ENCODE measurements at regions not wholly inside any gene's neighbourhood (a gene's known extent, or its start where the extent isn't known, plus 50 kb on each side); places are given as distances from the start of the nearest gene placed in this dataset.

- Mint-ChIP-seq H3K9me3 (no peaks in the 10 kb centered on the region), H3K27ac (no peak overlapping the region), H3K36me3 (ENCODE audit: low read depth) (no peaks in the 10 kb centered on the region), H3K4me1 (ENCODE audit: low read depth) (no peaks in the 10 kb centered on the region), H3K4me3 (ENCODE audit: low read depth) (no peak overlapping the region), H3K27me3 (ENCODE audit: low read depth) (no peaks in the 10 kb centered on the region)
- DNase-seq (ENCODE audit: low spot score) = no peak
- intact Hi-C loops (cut with micrococcal nuclease) = no loop called here
These were observed 360.1 kb upstream of the TBX3 start for GRCh38 chr12:115044073-115044472.

GRCh38 chr12:115043079-115043478, 359.1 kb upstream of the TBX3 start:
- Mint-ChIP-seq H3K4me3 (ENCODE audit: low read depth) (no peak overlapping the region), H3K36me3 (ENCODE audit: low read depth) (no peaks in the 10 kb centered on the region), H3K27me3 (ENCODE audit: low read depth) (no peaks in the 10 kb centered on the region), H3K27ac (no peak overlapping the region), H3K9me3 (no peaks in the 10 kb centered on the region), H3K4me1 (ENCODE audit: low read depth) (no peaks in the 10 kb centered on the region)
- intact Hi-C loops (cut with micrococcal nuclease) = no loop called here
- DNase-seq (ENCODE audit: low spot score) = no peak

- no peak for DNase-seq (ENCODE audit: low spot score)
- no peak overlapping the region for H3K4me3 Mint-ChIP-seq (ENCODE audit: low read depth)
- H3K9me3 Mint-ChIP-seq = no peaks in the 10 kb centered on the region
- H3K27me3 Mint-ChIP-seq (ENCODE audit: low read depth) = no peaks in the 10 kb centered on the region
- no peaks in the 10 kb centered on the region for H3K4me1 Mint-ChIP-seq (ENCODE audit: low read depth)
- intact Hi-C loops (cut with micrococcal nuclease) = no loop called here
- no peak overlapping the region for H3K27ac Mint-ChIP-seq
- H3K36me3 Mint-ChIP-seq (ENCODE audit: low read depth) = no peaks in the 10 kb centered on the region
These were observed 358.4 kb upstream of the TBX3 start for GRCh38 chr12:115042341-115042740.

GRCh38 chr12:115037830-115038229, 353.9 kb upstream of the TBX3 start:
- H3K27me3 Mint-ChIP-seq (ENCODE audit: low read depth) = no peaks in the 10 kb centered on the region
- no peak overlapping the region for H3K4me3 Mint-ChIP-seq (ENCODE audit: low read depth)
- no peaks in the 10 kb centered on the region for H3K4me1 Mint-ChIP-seq (ENCODE audit: low read depth)
- no peak for DNase-seq (ENCODE audit: low spot score)
- no peaks in the 10 kb centered on the region for H3K9me3 Mint-ChIP-seq
- H3K36me3 Mint-ChIP-seq (ENCODE audit: low read depth) = no peaks in the 10 kb centered on the region
- intact Hi-C loops (cut with micrococcal nuclease) = no loop called here
- H3K27ac Mint-ChIP-seq = no peak overlapping the region

- DNase-seq (ENCODE audit: low spot score) = no peak
- intact Hi-C loops (cut with micrococcal nuclease) = no loop called here
- H3K9me3 Mint-ChIP-seq = no peaks in the 10 kb centered on the region
- no peaks in the 10 kb centered on the region for H3K27me3 Mint-ChIP-seq (ENCODE audit: low read depth)
- H3K4me3 Mint-ChIP-seq (ENCODE audit: low read depth) = no peak overlapping the region
- no peaks in the 10 kb centered on the region for H3K36me3 Mint-ChIP-seq (ENCODE audit: low read depth)
- no peaks in the 10 kb centered on the region for H3K4me1 Mint-ChIP-seq (ENCODE audit: low read depth)
- no peak overlapping the region for H3K27ac Mint-ChIP-seq
These were observed 351.6 kb upstream of the TBX3 start for GRCh38 chr12:115035535-115036107.

- Mint-ChIP-seq H3K27ac (no peak overlapping the region), H3K4me1 (ENCODE audit: low read depth) (no peaks in the 10 kb centered on the region), H3K27me3 (ENCODE audit: low read depth) (no peaks in the 10 kb centered on the region), H3K4me3 (ENCODE audit: low read depth) (no peak overlapping the region), H3K9me3 (no peaks in the 10 kb centered on the region), H3K36me3 (ENCODE audit: low read depth) (no peaks in the 10 kb centered on the region)
- intact Hi-C loops (cut with micrococcal nuclease) = no loop called here
- no peak for DNase-seq (ENCODE audit: low spot score)
These were observed 348.5 kb upstream of the TBX3 start for GRCh38 chr12:115032521-115032920.

- Mint-ChIP-seq H3K27me3 (ENCODE audit: low read depth) (no peaks in the 10 kb centered on the region), H3K27ac (no peak overlapping the region), H3K4me3 (ENCODE audit: low read depth) (no peak overlapping the region), H3K9me3 (peaks cover 15% of the 10 kb centered on the region), H3K4me1 (ENCODE audit: low read depth) (no peaks in the 10 kb centered on the region), H3K36me3 (ENCODE audit: low read depth) (no peaks in the 10 kb centered on the region)
- no peak for DNase-seq (ENCODE audit: low spot score)
- intact Hi-C loops (cut with micrococcal nuclease) = no loop called here
These were observed 346.0 kb upstream of the TBX3 start for GRCh38 chr12:115030017-115030416.

GRCh38 chr12:115024531-115024930, 340.6 kb upstream of the TBX3 start:
- no peaks in the 10 kb centered on the region for H3K4me1 Mint-ChIP-seq (ENCODE audit: low read depth)
- H3K9me3 Mint-ChIP-seq = peaks cover 34% of the 10 kb centered on the region
- DNase-seq (ENCODE audit: low spot score) = no peak
- no peak overlapping the region for H3K4me3 Mint-ChIP-seq (ENCODE audit: low read depth)
- no peak overlapping the region for H3K27ac Mint-ChIP-seq
- intact Hi-C loops (cut with micrococcal nuclease) = no loop called here
- H3K36me3 Mint-ChIP-seq (ENCODE audit: low read depth) = no peaks in the 10 kb centered on the region
- no peaks in the 10 kb centered on the region for H3K27me3 Mint-ChIP-seq (ENCODE audit: low read depth)

GRCh38 chr12:115023279-115024265, 339.6 kb upstream of the TBX3 start:
- Mint-ChIP-seq H3K27me3 (ENCODE audit: low read depth) (no peaks in the 10 kb centered on the region), H3K4me3 (ENCODE audit: low read depth) (no peak overlapping the region), H3K9me3 (peaks cover 34% of the 10 kb centered on the region), H3K27ac (no peak overlapping the region), H3K36me3 (ENCODE audit: low read depth) (no peaks in the 10 kb centered on the region), H3K4me1 (ENCODE audit: low read depth) (no peaks in the 10 kb centered on the region)
- no peak for DNase-seq (ENCODE audit: low spot score)
- intact Hi-C loops (cut with micrococcal nuclease) = no loop called here

GRCh38 chr12:115020091-115020490, 336.1 kb upstream of the TBX3 start:
- Mint-ChIP-seq H3K4me3 (ENCODE audit: low read depth) (no peak overlapping the region), H3K4me1 (ENCODE audit: low read depth) (no peaks in the 10 kb centered on the region), H3K27ac (no peak overlapping the region), H3K36me3 (ENCODE audit: low read depth) (no peaks in the 10 kb centered on the region), H3K9me3 (peaks cover 20% of the 10 kb centered on the region), H3K27me3 (ENCODE audit: low read depth) (no peaks in the 10 kb centered on the region)
- DNase-seq (ENCODE audit: low spot score) = no peak
- intact Hi-C loops (cut with micrococcal nuclease) = no loop called here

GRCh38 chr12:115017346-115017745, 333.4 kb upstream of the TBX3 start:
- intact Hi-C loops (cut with micrococcal nuclease) = no loop called here
- no peaks in the 10 kb centered on the region for H3K36me3 Mint-ChIP-seq (ENCODE audit: low read depth)
- no peak overlapping the region for H3K27ac Mint-ChIP-seq
- peaks cover 21% of the 10 kb centered on the region for H3K9me3 Mint-ChIP-seq
- no peak for DNase-seq (ENCODE audit: low spot score)
- H3K4me3 Mint-ChIP-seq (ENCODE audit: low read depth) = no peak overlapping the region
- no peaks in the 10 kb centered on the region for H3K4me1 Mint-ChIP-seq (ENCODE audit: low read depth)
- H3K27me3 Mint-ChIP-seq (ENCODE audit: low read depth) = no peaks in the 10 kb centered on the region

- H3K9me3 Mint-ChIP-seq = peaks cover 13% of the 10 kb centered on the region
These were observed 329.4 kb upstream of the TBX3 start for GRCh38 chr12:115013236-115013981.

GRCh38 chr12:115012861-115013235, 328.9 kb upstream of the TBX3 start:
- intact Hi-C loops (cut with micrococcal nuclease) = no loop called here
- no peaks in the 10 kb centered on the region for H3K27me3 Mint-ChIP-seq (ENCODE audit: low read depth)
- no peaks in the 10 kb centered on the region for H3K4me1 Mint-ChIP-seq (ENCODE audit: low read depth)
- no peaks in the 10 kb centered on the region for H3K36me3 Mint-ChIP-seq (ENCODE audit: low read depth)
- H3K27ac Mint-ChIP-seq = no peak overlapping the region
- H3K4me3 Mint-ChIP-seq (ENCODE audit: low read depth) = no peak overlapping the region
- no peak for DNase-seq (ENCODE audit: low spot score)
- peaks cover 17% of the 10 kb centered on the region for H3K9me3 Mint-ChIP-seq

More at GRCh38 chr12:115013236-115013981, 329.4 kb upstream of the TBX3 start:
- Mint-ChIP-seq H3K27ac (no peak overlapping the region), H3K4me3 (ENCODE audit: low read depth) (no peak overlapping the region), H3K27me3 (ENCODE audit: low read depth) (no peaks in the 10 kb centered on the region), H3K4me1 (ENCODE audit: low read depth) (no peaks in the 10 kb centered on the region), H3K36me3 (ENCODE audit: low read depth) (no peaks in the 10 kb centered on the region)
- DNase-seq (ENCODE audit: low spot score) = no peak
- intact Hi-C loops (cut with micrococcal nuclease) = no loop called here

Data from activated T-helper 2 cell treated with anti-CD3 and anti-CD28 coated beads, Interferon-gamma antibody, Interleukin-2, Interleukin-4, amounts not matched to agents 10 μg/mL and 5 μg/mL and 100 μg/mL, durations not matched to agents 14 hours and 24 hours and 36 hours (primary cell).